ENCODE measurements at regions not wholly inside any gene's neighbourhood (a gene's known extent, or its start where the extent isn't known, plus 50 kb on each side); places are given as distances from the start of the nearest gene placed in this dataset.

DNA sequence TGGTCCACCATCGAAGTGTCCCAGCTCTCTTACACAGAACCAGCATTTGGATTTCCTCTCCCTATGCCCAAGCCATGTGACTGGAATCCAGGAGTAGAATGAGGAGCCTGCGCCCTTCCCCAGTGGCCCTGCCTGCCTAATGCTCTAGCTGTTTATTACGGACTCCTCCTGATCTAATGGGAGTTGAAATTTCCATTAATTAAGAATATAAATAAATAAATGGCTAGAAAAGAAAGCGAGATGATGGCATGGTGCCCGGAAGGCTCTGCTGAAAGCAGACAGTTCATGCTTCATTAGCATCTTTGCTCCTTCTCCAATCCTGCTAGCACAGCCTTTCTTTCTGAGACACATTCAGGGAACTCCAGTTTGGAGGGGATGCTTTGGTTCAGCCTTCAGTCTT lies 216.2 kb downstream of the SEC16B start:
- TF ChIP-seq, protein P1, sequence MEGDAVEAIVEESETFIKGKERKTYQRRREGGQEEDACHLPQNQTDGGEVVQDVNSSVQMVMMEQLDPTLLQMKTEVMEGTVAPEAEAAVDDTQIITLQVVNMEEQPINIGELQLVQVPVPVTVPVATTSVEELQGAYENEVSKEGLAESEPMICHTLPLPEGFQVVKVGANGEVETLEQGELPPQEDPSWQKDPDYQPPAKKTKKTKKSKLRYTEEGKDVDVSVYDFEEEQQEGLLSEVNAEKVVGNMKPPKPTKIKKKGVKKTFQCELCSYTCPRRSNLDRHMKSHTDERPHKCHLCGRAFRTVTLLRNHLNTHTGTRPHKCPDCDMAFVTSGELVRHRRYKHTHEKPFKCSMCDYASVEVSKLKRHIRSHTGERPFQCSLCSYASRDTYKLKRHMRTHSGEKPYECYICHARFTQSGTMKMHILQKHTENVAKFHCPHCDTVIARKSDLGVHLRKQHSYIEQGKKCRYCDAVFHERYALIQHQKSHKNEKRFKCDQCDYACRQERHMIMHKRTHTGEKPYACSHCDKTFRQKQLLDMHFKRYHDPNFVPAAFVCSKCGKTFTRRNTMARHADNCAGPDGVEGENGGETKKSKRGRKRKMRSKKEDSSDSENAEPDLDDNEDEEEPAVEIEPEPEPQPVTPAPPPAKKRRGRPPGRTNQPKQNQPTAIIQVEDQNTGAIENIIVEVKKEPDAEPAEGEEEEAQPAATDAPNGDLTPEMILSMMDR (IDR thresholded peaks at IDR 0.05; ENCODE audit: insufficient read depth, low read length), result no peak
- TF ChIP-seq, protein P2, sequence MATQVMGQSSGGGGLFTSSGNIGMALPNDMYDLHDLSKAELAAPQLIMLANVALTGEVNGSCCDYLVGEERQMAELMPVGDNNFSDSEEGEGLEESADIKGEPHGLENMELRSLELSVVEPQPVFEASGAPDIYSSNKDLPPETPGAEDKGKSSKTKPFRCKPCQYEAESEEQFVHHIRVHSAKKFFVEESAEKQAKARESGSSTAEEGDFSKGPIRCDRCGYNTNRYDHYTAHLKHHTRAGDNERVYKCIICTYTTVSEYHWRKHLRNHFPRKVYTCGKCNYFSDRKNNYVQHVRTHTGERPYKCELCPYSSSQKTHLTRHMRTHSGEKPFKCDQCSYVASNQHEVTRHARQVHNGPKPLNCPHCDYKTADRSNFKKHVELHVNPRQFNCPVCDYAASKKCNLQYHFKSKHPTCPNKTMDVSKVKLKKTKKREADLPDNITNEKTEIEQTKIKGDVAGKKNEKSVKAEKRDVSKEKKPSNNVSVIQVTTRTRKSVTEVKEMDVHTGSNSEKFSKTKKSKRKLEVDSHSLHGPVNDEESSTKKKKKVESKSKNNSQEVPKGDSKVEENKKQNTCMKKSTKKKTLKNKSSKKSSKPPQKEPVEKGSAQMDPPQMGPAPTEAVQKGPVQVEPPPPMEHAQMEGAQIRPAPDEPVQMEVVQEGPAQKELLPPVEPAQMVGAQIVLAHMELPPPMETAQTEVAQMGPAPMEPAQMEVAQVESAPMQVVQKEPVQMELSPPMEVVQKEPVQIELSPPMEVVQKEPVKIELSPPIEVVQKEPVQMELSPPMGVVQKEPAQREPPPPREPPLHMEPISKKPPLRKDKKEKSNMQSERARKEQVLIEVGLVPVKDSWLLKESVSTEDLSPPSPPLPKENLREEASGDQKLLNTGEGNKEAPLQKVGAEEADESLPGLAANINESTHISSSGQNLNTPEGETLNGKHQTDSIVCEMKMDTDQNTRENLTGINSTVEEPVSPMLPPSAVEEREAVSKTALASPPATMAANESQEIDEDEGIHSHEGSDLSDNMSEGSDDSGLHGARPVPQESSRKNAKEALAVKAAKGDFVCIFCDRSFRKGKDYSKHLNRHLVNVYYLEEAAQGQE (IDR thresholded peaks at IDR 0.05; ENCODE audit: insufficient replicate concordance, low read depth), result no peak
